ENCODE measurements at regions not wholly inside any gene's neighbourhood (a gene's known extent, or its start where the extent isn't known, plus 50 kb on each side); places are given as distances from the start of the nearest gene placed in this dataset.

- no peak for DNase-seq
Observed at GRCh38 chr1:219120624-219121544, 52.8 kb upstream of the LYPLAL1 start.

- DNase-seq = no peak
Observed at GRCh38 chr1:219121679-219122078, 52.0 kb upstream of the LYPLAL1 start.

- no peak for DNase-seq
Observed at GRCh38 chr1:219123036-219123435, 50.6 kb upstream of the LYPLAL1 start.

Measured in SW 1271 (cell line).